SJCRH30 (cell line): ENCODE measurements at regions not wholly inside any gene's neighbourhood (a gene's known extent, or its start where the extent isn't known, plus 50 kb on each side); places are given as distances from the start of the nearest gene placed in this dataset.
"Not testable (repeated sequence)": the region's sequence is repeated elsewhere in the genome, so short reads cannot be mapped to it uniquely, and the experiment has no call there.

Experiments used
- DNase-seq, 2 experiments: peaks; one replicate each; pipeline ENCODE4 v3.0.0-alpha.2; 2015 to 2020
- H3K27ac ChIP-seq: fragments of 250-450 bp; sonication (Bioruptor Pico); 2 replicates; pipeline ENCODE4 v1.5.1; 2020; ENCODE audit warnings: mild to moderate bottlenecking, moderate library complexity
- H3K27me3 ChIP-seq: fragments of 250-450 bp; sonication (Bioruptor Pico); 2 replicates; pipeline ENCODE4 v1.5.1; 2020; ENCODE audit warnings: mild to moderate bottlenecking, moderate library complexity
- H3K36me3 ChIP-seq: fragments of 250-450 bp; sonication (Bioruptor Pico); 2 replicates; pipeline ENCODE4 v1.5.1; 2020; ENCODE audit warnings: mild to moderate bottlenecking, moderate library complexity
- H3K4me1 ChIP-seq: fragments of 250-450 bp; sonication (Bioruptor Pico); 2 replicates; pipeline ENCODE4 v1.5.1; 2020; ENCODE audit warnings: mild to moderate bottlenecking, moderate library complexity
- H3K4me3 ChIP-seq: fragments of 250-450 bp; sonication (Bioruptor Pico); 2 replicates; pipeline ENCODE4 v1.5.1; 2020; ENCODE audit warnings: mild to moderate bottlenecking, moderate library complexity
- H3K9me3 ChIP-seq: fragments of 250-450 bp; sonication (Bioruptor Pico); replicated peaks from 2 replicates; pipeline ENCODE4 v1.5.1; 2020; ENCODE audit warnings: mild to moderate bottlenecking, moderate library complexity

DNA sequence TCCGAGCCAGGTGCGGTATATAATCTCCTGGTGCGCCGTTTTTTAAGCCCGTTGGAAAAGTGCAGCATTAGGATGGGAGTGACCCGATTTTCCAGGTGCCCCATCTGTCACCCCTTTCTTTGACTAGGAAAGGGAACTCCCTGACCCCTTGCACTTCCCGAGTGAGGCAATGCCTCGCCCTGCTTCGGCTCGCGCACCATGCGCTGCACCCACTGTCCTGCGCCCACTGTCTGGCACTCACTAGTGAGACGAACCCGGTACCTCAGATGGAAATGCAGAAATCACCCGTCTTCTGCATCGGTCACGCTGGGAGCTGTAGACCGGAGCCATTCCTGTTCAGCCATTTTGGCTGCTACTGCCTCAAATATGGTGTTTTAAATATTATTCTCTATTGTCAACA lies 198.0 kb downstream of the MEIS1 start:
- not testable (repeated sequence) for DNase-seq, H3K9me3 ChIP-seq, H3K36me3 ChIP-seq, H3K4me3 ChIP-seq, H3K27me3 ChIP-seq, H3K27ac ChIP-seq, H3K4me1 ChIP-seq

DNA sequence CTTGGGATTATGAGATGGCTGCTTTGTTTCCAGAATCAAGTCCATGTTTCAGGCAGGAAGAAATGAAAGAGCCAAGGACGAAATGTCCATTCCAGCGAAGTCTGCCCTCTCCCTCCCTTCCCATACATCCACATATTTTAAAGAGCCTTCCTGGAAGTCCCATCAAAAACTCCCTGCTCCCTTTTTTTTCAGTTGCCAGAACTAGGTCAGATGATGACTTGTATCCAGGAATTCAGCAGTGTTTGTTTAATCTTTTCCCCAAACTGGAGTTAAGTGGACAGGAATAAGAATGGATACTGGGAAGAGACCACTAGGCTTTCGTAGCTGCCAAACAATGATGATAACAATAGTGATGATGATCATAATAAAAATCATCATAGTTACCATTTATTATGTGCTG lies 198.7 kb downstream of the MEIS1 start:
- Histone ChIP-seq H3K9me3 (no peaks in the 10 kb centered on the region), H3K4me1 (no peaks in the 10 kb centered on the region), H3K27me3 (no peaks in the 10 kb centered on the region), H3K4me3 (no peak overlapping the region), H3K36me3 (no peaks in the 10 kb centered on the region), H3K27ac (no peak overlapping the region)
- DNase-seq = no peak

GRCh38 chr2:66634784-66635183 lies 199.9 kb downstream of the MEIS1 start:
- no peak for DNase-seq
- Histone ChIP-seq H3K27me3 (no peaks in the 10 kb centered on the region), H3K36me3 (no peaks in the 10 kb centered on the region), H3K4me3 (no peak overlapping the region), H3K4me1 (no peaks in the 10 kb centered on the region), H3K27ac (no peak overlapping the region), H3K9me3 (no peaks in the 10 kb centered on the region)

GRCh38 chr2:66641685-66642084 lies 206.8 kb downstream of the MEIS1 start:
- H3K9me3 ChIP-seq = no peaks in the 10 kb centered on the region
- H3K27ac ChIP-seq = no peak overlapping the region
- no peaks in the 10 kb centered on the region for H3K4me1 ChIP-seq
- no peaks in the 10 kb centered on the region; the same call in 1 of the 2 replicates for H3K36me3 ChIP-seq
- DNase-seq = no peak
- H3K4me3 ChIP-seq = no peak overlapping the region
- H3K27me3 ChIP-seq = no peaks in the 10 kb centered on the region

DNA sequence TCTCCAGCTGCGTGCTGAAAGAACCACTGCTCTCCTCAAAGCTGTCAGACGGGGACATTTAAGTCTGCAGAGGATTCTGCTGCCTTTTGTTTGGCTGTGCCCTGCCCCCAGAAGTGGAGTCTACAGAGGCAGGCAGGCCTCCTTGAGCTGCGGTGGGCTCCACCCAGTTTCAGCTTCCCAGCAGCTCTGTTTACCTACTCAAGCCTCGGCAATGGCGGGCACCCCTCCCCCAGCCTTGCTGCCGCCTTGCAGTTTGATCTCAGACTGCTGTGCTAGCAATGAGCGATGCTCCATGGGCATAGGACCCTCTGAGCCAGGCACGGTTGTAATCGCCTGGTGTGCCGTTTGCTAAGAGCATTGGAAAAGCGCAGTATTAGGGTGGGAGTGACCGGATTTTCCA lies 213.2 kb downstream of the MEIS1 start:
- H3K4me1 ChIP-seq, H3K27ac ChIP-seq, H3K4me3 ChIP-seq, DNase-seq, H3K36me3 ChIP-seq, H3K9me3 ChIP-seq, H3K27me3 ChIP-seq: not testable (repeated sequence)

- DNase-seq = no peak
- H3K4me3 ChIP-seq = no peak overlapping the region
- no peaks in the 10 kb centered on the region for H3K4me1 ChIP-seq
- no peak overlapping the region for H3K27ac ChIP-seq
- H3K27me3 ChIP-seq = no peaks in the 10 kb centered on the region; the same call in 1 of the 2 replicates
- H3K9me3 ChIP-seq = no peaks in the 10 kb centered on the region
- H3K36me3 ChIP-seq = no peaks in the 10 kb centered on the region
Observed at GRCh38 chr2:66649006-66649405, 214.1 kb downstream of the MEIS1 start.

DNA sequence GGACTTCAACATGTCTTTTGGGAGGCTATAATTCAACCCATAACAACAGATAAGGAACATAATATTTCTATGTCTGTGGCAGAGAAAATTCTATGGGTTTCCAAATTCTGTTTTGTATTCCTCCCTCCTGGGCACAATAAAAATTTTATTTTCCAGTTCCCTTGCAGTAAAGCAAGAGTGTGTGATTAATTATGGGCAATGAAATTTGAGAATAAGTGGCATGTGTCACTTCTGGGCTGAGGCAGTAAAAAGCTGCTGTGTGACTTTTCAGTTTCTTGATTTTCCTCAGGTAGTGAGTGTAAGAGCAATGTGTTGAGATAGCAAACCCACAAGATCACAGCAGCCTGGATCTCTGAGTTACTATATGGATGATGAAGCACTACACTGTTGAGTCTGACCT lies 216.4 kb downstream of the MEIS1 start:
- H3K36me3 ChIP-seq = no peaks in the 10 kb centered on the region
- no peak overlapping the region for H3K4me3 ChIP-seq
- no peaks in the 10 kb centered on the region; the same call in 1 of the 2 replicates for H3K27me3 ChIP-seq
- no peak overlapping the region for H3K27ac ChIP-seq
- no peaks in the 10 kb centered on the region for H3K9me3 ChIP-seq
- no peak for DNase-seq
- H3K4me1 ChIP-seq = no peaks in the 10 kb centered on the region

GRCh38 chr2:66660804-66661203 lies 225.9 kb downstream of the MEIS1 start:
- Histone ChIP-seq H3K4me1 (no peaks in the 10 kb centered on the region), H3K27ac (no peak overlapping the region), H3K4me3 (no peak overlapping the region), H3K9me3 (no peaks in the 10 kb centered on the region), H3K27me3 (no peaks in the 10 kb centered on the region), H3K36me3 (no peaks in the 10 kb centered on the region)
- DNase-seq = no peak

DNA sequence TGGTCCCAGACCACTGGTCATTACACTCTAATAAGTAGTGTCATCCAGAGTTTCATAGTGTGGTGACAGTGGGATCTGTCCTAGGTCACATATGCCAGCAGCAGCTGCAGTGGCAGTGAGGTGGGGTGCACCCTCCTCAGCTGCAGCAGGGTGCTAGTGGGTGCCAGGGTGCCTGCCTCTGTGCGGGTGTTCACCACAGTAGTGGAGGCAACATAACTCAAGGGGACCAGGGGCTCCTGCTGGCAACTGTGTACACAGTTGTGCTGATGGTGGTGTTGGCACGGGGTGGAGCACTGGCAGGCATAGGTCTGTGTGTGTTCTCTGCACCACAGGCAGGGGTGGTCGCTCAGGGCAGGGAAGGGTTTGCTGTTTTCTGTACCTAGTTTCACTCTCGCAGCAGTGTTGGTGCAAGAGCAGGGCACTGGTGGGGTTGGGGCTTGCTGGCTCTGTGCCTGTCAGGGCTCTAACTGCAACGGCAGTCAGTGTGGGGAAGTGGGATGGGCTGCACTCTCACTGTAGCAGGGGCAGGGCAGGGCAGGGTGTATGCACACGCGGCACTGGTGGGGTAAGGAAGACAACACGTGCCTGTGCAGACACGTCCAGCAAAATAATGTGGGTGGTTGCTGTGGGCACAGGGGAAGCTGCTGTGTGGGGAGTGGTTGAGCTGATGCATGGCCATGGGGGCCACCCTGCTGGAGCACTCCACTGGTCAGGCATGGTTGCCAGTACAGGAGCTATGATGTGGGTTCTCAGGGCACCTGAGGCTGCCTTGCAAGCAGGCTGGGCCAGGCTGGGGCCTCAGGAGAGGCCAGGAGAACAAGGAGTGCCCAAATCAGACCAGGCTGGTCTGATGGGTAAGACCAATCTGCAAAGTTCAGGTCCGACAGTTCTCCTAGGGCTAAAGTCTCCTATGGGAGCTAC lies 226.6 kb downstream of the MEIS1 start:
- no peak overlapping the region for H3K27ac ChIP-seq
- H3K4me3 ChIP-seq = no peak overlapping the region
- no peaks in the 10 kb centered on the region for H3K27me3 ChIP-seq
- H3K9me3 ChIP-seq = no peaks in the 10 kb centered on the region
- H3K4me1 ChIP-seq = no peaks in the 10 kb centered on the region
- DNase-seq = no peak
- no peaks in the 10 kb centered on the region for H3K36me3 ChIP-seq

- no peak for DNase-seq
- H3K9me3 ChIP-seq = no peaks in the 10 kb centered on the region
- H3K4me3 ChIP-seq = no peak overlapping the region
Observed at GRCh38 chr2:66665124-66665984, 230.4 kb downstream of the MEIS1 start.

DNA sequence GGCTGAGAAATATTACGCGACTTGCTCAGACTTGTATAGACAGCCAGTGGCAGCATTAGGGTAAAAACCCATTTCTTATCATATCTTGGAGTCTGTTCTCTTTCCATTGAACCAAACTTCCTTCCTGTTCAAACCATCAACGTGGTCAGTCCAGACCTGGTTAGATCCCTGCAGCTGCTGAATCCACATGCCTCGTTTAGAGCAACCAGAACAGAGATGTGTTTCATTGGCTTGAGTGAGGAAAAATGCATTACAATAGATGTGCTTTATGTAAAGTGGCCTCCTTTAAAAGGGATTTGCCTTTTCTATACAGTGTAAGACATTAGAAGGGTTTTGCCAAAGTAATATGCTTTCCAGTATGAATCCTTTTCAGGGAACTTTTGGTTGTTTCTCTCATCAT lies 232.4 kb downstream of the MEIS1 start:
- H3K4me1 ChIP-seq = no peaks in the 10 kb centered on the region
- DNase-seq = no peak
- no peaks in the 10 kb centered on the region for H3K9me3 ChIP-seq
- H3K27me3 ChIP-seq = no peaks in the 10 kb centered on the region
- no peak overlapping the region for H3K4me3 ChIP-seq
- H3K27ac ChIP-seq = no peak overlapping the region
- no peaks in the 10 kb centered on the region for H3K36me3 ChIP-seq

More at GRCh38 chr2:66665124-66665984, 230.4 kb downstream of the MEIS1 start:
- Histone ChIP-seq H3K27ac (no peak overlapping the region), H3K4me1 (no peaks in the 10 kb centered on the region), H3K27me3 (no peaks in the 10 kb centered on the region), H3K36me3 (no peaks in the 10 kb centered on the region)

GRCh38 chr2:66673286-66673685 lies 238.4 kb downstream of the MEIS1 start:
- H3K36me3 ChIP-seq = no peaks in the 10 kb centered on the region
- no peak for DNase-seq
- no peaks in the 10 kb centered on the region for H3K9me3 ChIP-seq
- no peak overlapping the region for H3K27ac ChIP-seq
- no peak overlapping the region for H3K4me3 ChIP-seq
- H3K4me1 ChIP-seq = no peaks in the 10 kb centered on the region
- H3K27me3 ChIP-seq = no peaks in the 10 kb centered on the region

GRCh38 chr2:66674087-66674486 lies 239.2 kb downstream of the MEIS1 start:
- H3K9me3 ChIP-seq = no peaks in the 10 kb centered on the region
- H3K36me3 ChIP-seq = no peaks in the 10 kb centered on the region
- H3K4me3 ChIP-seq = no peak overlapping the region
- H3K27ac ChIP-seq = no peak overlapping the region
- H3K4me1 ChIP-seq = no peaks in the 10 kb centered on the region
- H3K27me3 ChIP-seq = no peaks in the 10 kb centered on the region
- no peak for DNase-seq

DNA sequence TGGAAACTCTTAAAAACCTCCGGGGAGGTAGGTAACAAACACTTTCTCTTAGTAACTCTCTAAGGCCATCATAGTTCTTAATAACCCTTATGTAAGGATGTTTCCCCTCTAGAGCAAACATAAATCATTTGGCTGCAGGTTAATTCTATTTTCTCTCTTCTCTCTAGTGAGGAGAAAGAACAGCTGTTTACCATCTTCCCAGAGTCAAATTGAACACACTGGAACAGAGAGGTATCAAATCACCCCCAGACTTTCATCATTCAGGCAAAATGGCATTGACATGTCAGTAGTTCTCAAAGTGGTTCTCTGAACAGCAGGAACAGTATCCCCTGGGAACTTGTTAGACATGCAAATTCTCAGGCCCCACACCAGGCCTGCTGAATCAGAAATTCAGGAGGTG lies 240.7 kb downstream of the MEIS1 start:
- H3K36me3 ChIP-seq = no peaks in the 10 kb centered on the region
- no peaks in the 10 kb centered on the region for H3K27me3 ChIP-seq
- H3K4me1 ChIP-seq = no peaks in the 10 kb centered on the region
- no peak for DNase-seq
- H3K27ac ChIP-seq = no peak overlapping the region
- H3K9me3 ChIP-seq = no peaks in the 10 kb centered on the region
- no peak overlapping the region for H3K4me3 ChIP-seq

- Histone ChIP-seq H3K9me3 (no peaks in the 10 kb centered on the region), H3K4me1 (no peaks in the 10 kb centered on the region), H3K27ac (no peak overlapping the region), H3K27me3 (peaks cover 4% of the 10 kb centered on the region; the same call in 1 of the 2 replicates), H3K4me3 (no peak overlapping the region), H3K36me3 (no peaks in the 10 kb centered on the region)
- DNase-seq = peak in 1 of 2 experiments; percentile 23
Observed at GRCh38 chr2:66679442-66679841, 244.5 kb downstream of the MEIS1 start.
